ENCODE measurements at regions not wholly inside any gene's neighbourhood (a gene's known extent, or its start where the extent isn't known, plus 50 kb on each side); places are given as distances from the start of the nearest gene placed in this dataset.

GRCh38 chr2:111688482-111688881, 195.5 kb downstream of the ANAPC1 start:
- TF ChIP-seq POLR2AphosphoS5 (IDR thresholded peaks at IDR 0.05), result no peak
- TF ChIP-seq CTCF (IDR thresholded peaks at IDR 0.05), result no peak

Data from stomach (tissue), 4 donors.